Tibial artery (tissue), 4 donors: ENCODE measurements at regions not wholly inside any gene's neighbourhood (a gene's known extent, or its start where the extent isn't known, plus 50 kb on each side); places are given as distances from the start of the nearest gene placed in this dataset.
"Not testable (repeated sequence)": the region's sequence is repeated elsewhere in the genome, so short reads cannot be mapped to it uniquely, and the experiment has no call there.

Experiments used
- DNase-seq, 2 donors: peaks; one replicate each; pipeline ENCODE4 v3.0.0-alpha.2; 2019
- H3K27ac ChIP-seq, 2 donors: fragments of 200-600 bp; sonication (generic) in 1 of 2; 1 replicate in 1 of 2; 2 replicates in 1 of 2; pipeline ENCODE4 v1.5.1; 2018 to 2019; ENCODE audit warnings: mild to moderate bottlenecking in 1 of 2
- H3K27me3 ChIP-seq, 2 donors: fragments of 200-600 bp; sonication (generic) in 1 of 2; one replicate each; pipeline versions ENCODE4 v1.5.1 to v1.6.0; 2016 to 2019
- H3K36me3 ChIP-seq, 3 donors: fragments of 200-600 bp; sonication (generic) in 2 of 3; one replicate each; pipeline ENCODE4 v1.5.1; 2016 to 2019; ENCODE audit warnings: mild to moderate bottlenecking in 2 of 3
- H3K4me1 ChIP-seq, 4 donors: fragments of 200-600 bp; sonication (generic) in 2 of 4; 1 replicate in 3 of 4; 2 replicates in 1 of 4; pipeline ENCODE4 v1.5.1; 2016 to 2019
- H3K4me3 ChIP-seq, 2 donors: fragments of 200-600 bp; sonication (generic) in 1 of 2; 1 replicate in 1 of 2; 2 replicates in 1 of 2; pipeline ENCODE4 v1.5.1; 2018 to 2019; ENCODE audit warnings: mild to moderate bottlenecking in 2 of 2
- H3K9me3 ChIP-seq, 3 donors: fragments of 200-600 bp; sonication (generic) in 1 of 3; one replicate each; pipeline ENCODE4 v1.5.1; 2016 to 2019
- CTCF ChIP-seq, 2 experiments: fragments of 200-600 bp in 1 of 2; fragments of 450-650 bp in 1 of 2; IDR thresholded peaks; one replicate each; pipeline ENCODE4 v1.5.1; 2017 to 2019; ENCODE audit warnings: antibody characterized with exemption in 2 of 2, mild to moderate bottlenecking in 1 of 2, moderate library complexity in 1 of 2
- intact Hi-C: fragments of 100-400 bp; cut with DNase I; formaldehyde crosslinking; loops from one replicate; pipeline ENCODE4 v1.15.0; 2023; ENCODE audit warnings: low total_unique reads

GRCh38 chr12:126436041-126436440 lies 1370.8 kb downstream of the AACS start:
- Histone ChIP-seq H3K27me3 (no peaks in the 10 kb centered on the region), H3K9me3 (no peaks in the 10 kb centered on the region), H3K4me3 (no peak overlapping the region), H3K4me1 (no peaks in the 10 kb centered on the region), H3K36me3 (no peaks in the 10 kb centered on the region), H3K27ac (no peak overlapping the region)
- no peak for DNase-seq
- no peak for TF ChIP-seq CTCF (IDR thresholded peaks at IDR 0.05)
- intact Hi-C loops = no loop called here

- H3K36me3 ChIP-seq = no peaks in the 10 kb centered on the region
- H3K9me3 ChIP-seq = no peaks in the 10 kb centered on the region
- no peak for TF ChIP-seq CTCF (IDR thresholded peaks at IDR 0.05)
- H3K27ac ChIP-seq = no peak overlapping the region
- H3K4me3 ChIP-seq = no peak overlapping the region
- intact Hi-C loops = no loop called here
- H3K27me3 ChIP-seq = no peaks in the 10 kb centered on the region
- no peak for DNase-seq
- H3K4me1 ChIP-seq = no peaks in the 10 kb centered on the region
Observed at GRCh38 chr12:126437934-126438333, 1372.7 kb downstream of the AACS start.

- no peak for DNase-seq
- Histone ChIP-seq H3K27ac (no peak overlapping the region), H3K9me3 (no peaks in the 10 kb centered on the region), H3K36me3 (no peaks in the 10 kb centered on the region), H3K4me1 (no peaks in the 10 kb centered on the region), H3K27me3 (no peaks in the 10 kb centered on the region), H3K4me3 (no peak overlapping the region)
- intact Hi-C loops = no loop called here
- TF ChIP-seq CTCF (IDR thresholded peaks at IDR 0.05) = no peak
Observed at GRCh38 chr12:126443977-126444376, 1378.7 kb downstream of the AACS start.

GRCh38 chr12:126447346-126447745 lies 1382.1 kb downstream of the AACS start:
- Histone ChIP-seq H3K9me3 (no peaks in the 10 kb centered on the region), H3K27ac (no peak overlapping the region), H3K4me1 (no peaks in the 10 kb centered on the region), H3K27me3 (no peaks in the 10 kb centered on the region), H3K36me3 (no peaks in the 10 kb centered on the region), H3K4me3 (no peak overlapping the region)
- no peak for DNase-seq
- intact Hi-C loops = no loop called here
- TF ChIP-seq CTCF (IDR thresholded peaks at IDR 0.05) = no peak

GRCh38 chr12:126451809-126452208 lies 1386.6 kb downstream of the AACS start:
- no peak for TF ChIP-seq CTCF (IDR thresholded peaks at IDR 0.05)
- Histone ChIP-seq H3K9me3 (no peaks in the 10 kb centered on the region), H3K36me3 (no peaks in the 10 kb centered on the region), H3K27ac (no peak overlapping the region), H3K27me3 (no peaks in the 10 kb centered on the region), H3K4me1 (no peaks in the 10 kb centered on the region), H3K4me3 (no peak overlapping the region)
- intact Hi-C loops = no loop called here
- no peak for DNase-seq

GRCh38 chr12:126452686-126453085 lies 1387.5 kb downstream of the AACS start:
- DNase-seq, H3K36me3 ChIP-seq, H3K4me1 ChIP-seq, intact Hi-C loops, H3K27ac ChIP-seq, H3K9me3 ChIP-seq, H3K27me3 ChIP-seq, H3K4me3 ChIP-seq: not testable (repeated sequence)
